Stimulated activated CD4-positive, alpha-beta T cell treated with anti-CD3 and anti-CD28 coated beads, Interleukin-4, amount 100 ng/mL, for 1 hour (primary cell): ENCODE measurements at regions not wholly inside any gene's neighbourhood (a gene's known extent, or its start where the extent isn't known, plus 50 kb on each side); places are given as distances from the start of the nearest gene placed in this dataset.

Source experiments
- DNase-seq: peaks from one replicate; pipeline ENCODE4 v3.0.0-alpha.2; 2020

DNA sequence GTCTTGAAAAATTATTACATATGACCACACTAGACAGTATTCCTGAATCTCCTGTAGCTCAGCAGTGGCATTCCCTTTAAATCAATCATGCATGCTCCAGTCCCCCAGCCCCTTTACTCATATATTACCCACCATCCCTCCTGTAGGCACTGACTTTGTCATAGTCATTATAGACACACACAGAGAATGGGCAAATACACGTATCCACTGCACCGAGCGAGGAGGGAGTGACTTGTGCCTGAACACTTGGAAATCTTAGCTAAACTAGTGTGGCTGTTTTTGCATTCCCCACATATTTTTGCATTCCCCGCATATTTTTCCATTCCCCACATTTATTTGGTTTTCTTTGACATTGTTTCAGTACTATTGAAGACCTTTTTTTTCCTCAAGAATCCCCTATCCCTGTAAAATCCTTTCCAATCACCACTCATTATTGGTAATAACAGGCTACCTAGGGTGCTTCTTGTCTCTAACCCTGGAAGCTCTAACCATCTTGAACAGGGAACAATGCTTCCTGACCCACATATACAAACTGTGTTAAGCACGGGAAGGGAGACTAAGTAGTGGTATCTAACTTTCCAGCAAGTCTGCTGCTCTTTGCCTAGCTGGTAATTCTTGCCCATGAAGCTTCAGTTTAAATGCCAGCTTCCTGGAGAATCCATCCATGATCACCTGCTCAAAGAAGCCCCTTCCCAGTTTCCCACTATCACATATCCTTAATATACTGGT, 534.4 kb upstream of the CAMK1G start:
- DNase-seq: no peak

DNA sequence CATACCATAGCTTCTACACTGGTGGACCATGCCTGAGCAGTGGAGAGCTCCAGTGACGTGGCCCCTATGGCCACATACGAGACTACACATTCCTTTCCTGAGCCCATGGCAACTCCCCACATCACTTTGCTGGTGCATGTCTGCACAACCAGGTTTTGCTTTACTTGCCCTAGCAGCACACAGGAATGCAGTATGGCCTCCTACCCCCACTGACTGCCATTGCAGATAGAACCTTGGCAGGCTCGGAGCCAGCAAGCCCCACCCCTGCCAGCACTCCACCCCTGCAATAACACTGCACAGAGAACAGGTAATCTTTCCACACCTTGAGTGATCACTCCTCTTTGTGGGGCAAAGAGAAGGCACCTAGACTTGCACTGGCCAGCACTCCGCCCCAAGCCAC, 531.9 kb upstream of the CAMK1G start:
- DNase-seq: no peak

- no peak for DNase-seq
Measured at GRCh38 chr1:209053587-209053986, 529.9 kb upstream of the CAMK1G start.

DNA sequence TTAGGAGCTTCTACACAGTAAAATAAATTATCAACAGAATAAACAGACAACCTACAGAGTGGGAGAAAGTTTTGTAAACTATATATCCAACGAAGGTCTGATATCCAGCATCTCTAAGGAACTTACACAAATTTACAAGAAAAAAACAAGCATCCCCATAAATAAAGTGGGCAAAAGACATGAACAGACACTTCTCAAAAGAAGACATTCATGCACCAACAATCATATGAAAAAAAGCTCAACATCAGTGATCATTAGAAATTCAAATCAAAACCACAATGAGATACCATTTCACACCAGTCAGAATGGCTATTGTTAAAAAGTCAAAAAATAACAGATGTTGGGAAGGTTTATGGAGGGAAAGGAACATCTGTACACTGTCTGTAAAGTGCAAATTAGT, 526.4 kb upstream of the CAMK1G start:
- no peak for DNase-seq

DNA sequence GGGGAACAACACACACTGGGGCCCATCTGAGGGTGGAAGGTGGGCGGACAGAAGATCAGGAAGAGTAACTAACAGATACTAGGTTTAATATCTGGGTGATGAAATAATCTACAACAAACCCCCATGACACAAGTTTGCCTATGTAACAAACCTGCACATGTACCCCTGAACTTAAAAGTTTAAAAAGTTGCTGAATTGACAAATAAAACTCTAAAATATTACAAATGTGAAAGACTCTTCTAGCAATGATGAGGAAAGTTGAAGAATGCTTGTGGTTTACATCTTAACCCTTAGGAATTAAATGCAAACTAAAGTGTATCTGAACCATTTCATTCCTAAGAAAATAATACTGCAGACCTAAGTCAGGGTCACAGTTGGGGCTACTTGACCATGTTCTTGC, 525.6 kb upstream of the CAMK1G start:
- DNase-seq: no peak

DNA sequence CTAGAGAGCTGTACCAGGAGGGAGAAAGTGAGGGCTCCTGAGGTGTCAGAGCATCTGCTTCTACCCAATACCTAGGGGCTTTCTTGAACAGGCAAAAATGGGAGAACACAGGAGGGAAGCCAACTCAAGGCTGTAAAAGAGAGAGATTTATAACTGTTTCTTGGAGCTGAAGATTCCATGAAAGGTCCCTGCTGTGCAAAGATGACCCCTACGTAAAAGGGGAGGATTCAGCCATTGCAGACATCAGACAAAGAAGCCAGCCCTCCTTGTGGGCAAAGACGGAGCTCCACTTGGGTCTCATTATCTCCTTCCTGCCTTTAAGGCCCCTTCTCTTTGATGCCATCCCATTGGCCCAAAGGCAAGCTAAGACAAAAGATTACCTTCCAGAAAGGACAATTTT, 524.1 kb upstream of the CAMK1G start:
- DNase-seq: no peak

- no peak for DNase-seq
Measured at GRCh38 chr1:209059981-209060380, 523.5 kb upstream of the CAMK1G start.

GRCh38 chr1:209062081-209062620, 521.4 kb upstream of the CAMK1G start:
- DNase-seq: no peak

GRCh38 chr1:209062863-209063262, 520.7 kb upstream of the CAMK1G start:
- DNase-seq: no peak

DNA sequence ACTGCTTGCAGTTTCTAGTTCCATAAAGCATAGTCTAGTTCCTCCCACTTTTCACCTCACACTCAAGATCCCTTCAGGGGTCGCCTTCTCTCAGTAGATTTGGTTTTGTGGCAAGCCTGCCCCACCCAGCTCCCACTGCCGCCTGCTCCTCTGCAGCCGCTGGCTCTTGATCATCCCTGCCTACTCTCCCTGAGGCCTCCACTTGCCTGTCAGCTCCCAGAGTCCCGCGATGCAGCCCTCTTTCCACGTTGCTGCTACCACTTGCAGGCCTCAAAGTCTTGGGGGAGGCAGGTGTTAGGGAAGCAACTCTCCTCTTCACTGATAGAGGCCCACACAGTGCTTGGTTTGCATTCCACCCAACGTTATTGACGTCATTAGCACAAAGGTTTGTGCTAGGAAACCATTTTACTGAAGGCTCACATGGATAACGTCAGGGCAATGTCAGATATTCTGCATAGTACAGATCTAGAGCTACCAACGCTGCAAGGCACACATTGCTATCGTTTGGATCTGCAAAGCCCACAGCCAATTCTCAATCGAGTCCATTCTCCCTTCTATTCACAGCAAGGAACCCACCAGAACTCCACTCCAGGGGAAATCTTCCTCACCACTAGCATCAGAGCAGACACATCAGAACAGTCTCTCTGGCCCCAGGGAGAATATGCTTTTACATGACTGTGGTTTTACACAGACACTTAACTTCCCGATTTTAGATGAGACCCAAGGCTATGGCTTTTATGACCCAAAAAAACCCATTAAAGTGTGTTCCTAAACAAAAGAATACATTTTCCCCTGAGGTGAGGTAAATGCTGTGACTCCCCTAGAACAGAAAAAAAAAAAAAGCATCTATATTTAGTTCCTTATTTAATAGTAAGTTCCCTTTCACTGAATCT, 519.5 kb upstream of the CAMK1G start:
- DNase-seq: no peak

GRCh38 chr1:209064850-209065706, 518.4 kb upstream of the CAMK1G start:
- no peak for DNase-seq

- no peak for DNase-seq
Measured at GRCh38 chr1:209072481-209072880, 511.0 kb upstream of the CAMK1G start.

DNA sequence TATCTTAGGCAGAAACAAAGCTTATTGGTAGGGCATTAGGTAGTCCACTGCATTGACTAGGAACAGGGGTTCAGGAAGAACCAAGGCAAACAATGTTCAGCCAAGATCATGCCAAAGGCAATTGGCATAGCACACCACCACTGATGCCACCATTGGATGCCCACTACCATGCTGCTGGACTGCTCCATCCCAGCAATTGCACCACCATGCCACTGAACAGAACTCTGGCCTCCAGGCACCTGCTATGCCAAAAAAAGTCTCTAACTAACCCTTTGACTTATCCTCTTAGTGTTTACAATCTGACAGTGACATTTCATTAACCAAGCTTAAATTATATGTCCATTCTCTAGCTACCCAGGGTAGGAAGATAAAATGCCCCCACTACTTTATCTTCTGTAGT, 509.6 kb upstream of the CAMK1G start:
- no peak for DNase-seq

- DNase-seq: no peak
Measured at GRCh38 chr1:209074575-209075250, 508.8 kb upstream of the CAMK1G start.

- DNase-seq: no peak
Measured at GRCh38 chr1:209076688-209077087, 506.8 kb upstream of the CAMK1G start.

DNA sequence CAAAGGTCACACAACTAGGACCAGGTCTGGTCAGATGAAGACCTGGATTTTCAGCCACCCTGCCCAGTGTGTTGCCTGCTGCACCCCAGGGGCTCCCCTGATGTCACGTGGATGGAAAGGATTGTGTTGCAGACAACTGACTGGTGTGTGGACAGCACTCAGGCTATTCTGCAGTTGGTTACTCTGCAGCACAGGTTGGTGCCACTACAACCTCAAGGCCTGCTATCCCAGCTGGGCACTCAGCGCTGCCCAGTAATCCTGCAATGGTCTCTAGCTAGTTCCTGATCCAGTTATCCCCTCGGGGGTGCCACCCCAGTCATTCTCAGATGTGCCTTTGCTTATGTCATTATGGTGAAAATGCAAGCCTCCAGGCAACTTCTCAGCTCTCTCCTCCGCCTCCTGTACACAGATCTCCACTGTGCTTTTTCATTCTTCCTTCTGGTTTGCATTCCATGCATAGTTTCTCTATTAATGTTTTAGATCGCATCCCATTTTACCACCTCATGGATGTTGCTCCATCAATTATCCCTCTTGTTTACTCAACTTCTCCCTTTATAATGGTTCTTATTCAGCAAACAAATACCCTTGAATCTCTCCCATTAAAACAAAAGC, 503.2 kb upstream of the CAMK1G start:
- DNase-seq: no peak

- DNase-seq: no peak
Measured at GRCh38 chr1:209086486-209087192, 496.9 kb upstream of the CAMK1G start.

GRCh38 chr1:209094384-209094783, 489.1 kb upstream of the CAMK1G start:
- no peak for DNase-seq

DNA sequence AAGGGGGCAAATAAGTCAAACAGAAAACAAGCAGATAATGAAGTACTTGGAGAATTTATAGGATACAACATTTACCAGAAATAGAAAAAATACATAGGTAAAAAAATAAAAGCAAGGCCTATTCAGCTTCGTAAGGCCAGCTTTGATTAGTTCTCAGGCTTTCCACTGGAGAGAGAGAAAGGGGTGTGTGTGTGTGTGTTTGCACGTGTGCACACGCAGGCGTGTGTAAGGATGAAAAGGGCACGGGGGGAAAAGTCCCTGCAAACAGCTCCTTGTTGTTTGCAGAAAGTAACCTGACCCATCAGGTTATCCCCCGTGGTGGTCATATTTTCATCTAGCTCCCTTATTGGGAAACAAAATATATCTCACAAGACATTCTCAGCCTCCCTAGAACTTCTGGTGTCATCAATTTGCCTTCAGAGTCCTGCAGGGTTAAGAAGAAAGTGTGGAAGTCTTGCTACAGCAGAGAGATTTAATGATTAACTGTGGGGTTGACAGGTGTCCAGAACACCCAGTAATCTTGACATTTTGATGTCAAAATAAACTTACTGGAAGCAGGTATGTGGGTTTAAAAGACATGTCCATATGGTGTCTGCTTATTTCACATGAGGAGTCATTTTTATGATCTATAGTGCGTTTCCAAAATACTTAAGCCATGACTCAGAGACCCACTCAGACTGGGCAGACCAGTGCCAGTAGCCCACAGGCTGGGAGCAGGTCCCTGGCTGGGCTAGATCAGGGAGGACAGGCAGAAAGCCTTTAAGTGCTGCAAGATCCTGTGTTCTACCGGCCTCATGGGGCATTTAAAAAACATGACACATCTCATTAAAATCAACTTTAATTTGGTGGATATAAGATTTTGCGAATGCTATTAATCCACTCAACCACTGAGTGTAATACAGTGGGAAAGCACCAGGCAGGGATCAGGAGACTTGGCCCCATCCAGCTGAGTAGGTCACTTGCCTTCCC, 487.6 kb upstream of the CAMK1G start:
- no peak for DNase-seq

DNA sequence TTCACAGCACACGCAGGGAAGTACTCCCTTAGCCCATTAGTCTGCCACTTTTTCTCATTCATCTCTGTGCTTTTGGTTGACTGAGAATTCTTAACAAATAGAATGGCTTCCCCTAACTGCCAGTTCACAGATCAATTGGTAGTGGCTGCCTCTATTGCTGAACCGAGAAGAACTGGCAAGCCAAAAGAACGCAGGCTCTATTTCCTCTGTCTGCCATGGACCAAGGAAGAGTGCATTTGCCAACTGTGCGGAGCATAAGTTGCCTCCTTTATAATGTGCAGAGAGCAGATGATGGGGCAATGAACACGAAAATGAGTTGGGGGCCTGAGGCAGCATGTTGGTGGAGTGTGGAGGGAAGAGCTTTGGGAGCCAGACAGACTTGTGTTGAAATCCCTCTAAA, 483.1 kb upstream of the CAMK1G start:
- no peak for DNase-seq
